Gastroesophageal sphincter (tissue), 3 donors: ENCODE measurements at regions not wholly inside any gene's neighbourhood (a gene's known extent, or its start where the extent isn't known, plus 50 kb on each side); places are given as distances from the start of the nearest gene placed in this dataset.

ENCODE experiments used
- CTCF ChIP-seq, 4 experiments: fragments of 200-600 bp in 2 of 4; fragments of 450-650 bp in 2 of 4; sonication (generic) in 1 of 4; IDR thresholded peaks; one replicate each; pipeline ENCODE4 v1.5.1; 2017 to 2019; ENCODE audit warnings: antibody characterized with exemption in 4 of 4, mild to moderate bottlenecking in 2 of 4, moderate library complexity in 2 of 4
- EP300 ChIP-seq: sonication (generic); formaldehyde crosslinking; IDR thresholded peaks from one replicate; pipeline ENCODE4 v1.6.1; 2017; ENCODE audit warnings: antibody characterized with exemption, mild to moderate bottlenecking
- POLR2A ChIP-seq, 2 donors: fragments of 450-650 bp; IDR thresholded peaks; one replicate each; pipeline ENCODE4 v1.6.1; 2017; ENCODE audit warnings: antibody characterized with exemption in 2 of 2, mild to moderate bottlenecking in 2 of 2, moderate library complexity in 1 of 2
- POLR2AphosphoS5 ChIP-seq: sonication (generic); formaldehyde crosslinking; IDR thresholded peaks from one replicate; pipeline ENCODE4 v1.6.1; 2017; ENCODE audit warnings: antibody characterized with exemption

- TF ChIP-seq POLR2A (IDR thresholded peaks at IDR 0.05) = no peak
- no peak for TF ChIP-seq CTCF (IDR thresholded peaks at IDR 0.05)
- TF ChIP-seq POLR2AphosphoS5 = no peak
- TF ChIP-seq EP300 = no peak
Observed at GRCh38 chr22:26827611-26828010, 170.2 kb downstream of the MIAT start.
